Effector memory CD4-positive, alpha-beta T cell (primary cell): ENCODE measurements at regions not wholly inside any gene's neighbourhood (a gene's known extent, or its start where the extent isn't known, plus 50 kb on each side); places are given as distances from the start of the nearest gene placed in this dataset.

Source experiments
- DNase-seq, 3 donors: peaks; one replicate each; pipeline ENCODE4 v3.0.0-alpha.2; 2020
- H3K27ac ChIP-seq: 2 replicates; pipeline ENCODE4 v1.7.0; 2013; ENCODE audit warnings: mild to moderate bottlenecking, low read length, moderate library complexity; ENCODE audit not compliant: insufficient read depth, poor library complexity, severe bottlenecking
- H3K27me3 ChIP-seq: replicated peaks from 2 replicates; pipeline ENCODE4 v1.7.0; 2013; ENCODE audit warnings: mild to moderate bottlenecking, low read length; ENCODE audit not compliant: insufficient read depth, control insufficient read depth, poor library complexity, severe bottlenecking
- H3K36me3 ChIP-seq: 2 replicates; pipeline ENCODE4 v1.7.0; 2013; ENCODE audit warnings: mild to moderate bottlenecking, low read length, moderate library complexity; ENCODE audit not compliant: control insufficient read depth, insufficient read depth
- H3K4me1 ChIP-seq: 2 replicates; pipeline ENCODE4 v1.7.0; 2013; ENCODE audit warnings: low read length, mild to moderate bottlenecking; ENCODE audit not compliant: control insufficient read depth, insufficient read depth, poor library complexity, severe bottlenecking
- H3K4me3 ChIP-seq: 2 replicates; pipeline ENCODE4 v1.7.0; 2013; ENCODE audit warnings: low read length, low read depth, mild to moderate bottlenecking; ENCODE audit not compliant: insufficient read depth, poor library complexity, severe bottlenecking
- H3K9me3 ChIP-seq: 2 replicates; pipeline ENCODE4 v1.7.0; 2013; ENCODE audit warnings: mild to moderate bottlenecking, low read length, moderate library complexity; ENCODE audit not compliant: control insufficient read depth

- DNase-seq, result no peak
- no peaks in the 10 kb centered on the region for H3K27me3 ChIP-seq
- H3K9me3 ChIP-seq, result no peaks in the 10 kb centered on the region
- H3K4me3 ChIP-seq, result no peak overlapping the region
- no peaks in the 10 kb centered on the region for H3K36me3 ChIP-seq
- H3K27ac ChIP-seq, result no peak overlapping the region
- no peaks in the 10 kb centered on the region for H3K4me1 ChIP-seq
Measured at GRCh38 chr1:98493469-98493868, 168.1 kb upstream of the SNX7 start.

- no peak for DNase-seq
- no peaks in the 10 kb centered on the region for H3K9me3 ChIP-seq
- no peak overlapping the region for H3K27ac ChIP-seq
- no peaks in the 10 kb centered on the region for H3K27me3 ChIP-seq
- no peak overlapping the region for H3K4me3 ChIP-seq
- no peaks in the 10 kb centered on the region for H3K4me1 ChIP-seq
- H3K36me3 ChIP-seq, result no peaks in the 10 kb centered on the region
Measured at GRCh38 chr1:98490099-98490498, 171.4 kb upstream of the SNX7 start.

- Histone ChIP-seq H3K36me3 (no peaks in the 10 kb centered on the region), H3K27me3 (no peaks in the 10 kb centered on the region), H3K9me3 (no peaks in the 10 kb centered on the region), H3K4me1 (no peaks in the 10 kb centered on the region), H3K27ac (no peak overlapping the region), H3K4me3 (no peak overlapping the region)
- no peak for DNase-seq
Measured at GRCh38 chr1:98487620-98488019, 173.9 kb upstream of the SNX7 start.

GRCh38 chr1:98482611-98483010 lies 178.9 kb upstream of the SNX7 start:
- no peak for DNase-seq
- Histone ChIP-seq H3K27ac (no peak overlapping the region), H3K9me3 (no peaks in the 10 kb centered on the region), H3K4me1 (no peaks in the 10 kb centered on the region), H3K27me3 (no peaks in the 10 kb centered on the region), H3K4me3 (no peak overlapping the region), H3K36me3 (no peaks in the 10 kb centered on the region)

GRCh38 chr1:98480271-98480670 lies 181.2 kb upstream of the SNX7 start:
- DNase-seq, result no peak
- no peak overlapping the region for H3K4me3 ChIP-seq
- H3K4me1 ChIP-seq, result no peaks in the 10 kb centered on the region
- H3K27ac ChIP-seq, result no peak overlapping the region
- H3K36me3 ChIP-seq, result no peaks in the 10 kb centered on the region
- no peaks in the 10 kb centered on the region for H3K27me3 ChIP-seq
- no peaks in the 10 kb centered on the region for H3K9me3 ChIP-seq

- DNase-seq, result no peak
- no peaks in the 10 kb centered on the region for H3K27me3 ChIP-seq
- H3K4me3 ChIP-seq, result no peak overlapping the region
- no peak overlapping the region for H3K27ac ChIP-seq
- no peaks in the 10 kb centered on the region for H3K36me3 ChIP-seq
- H3K4me1 ChIP-seq, result no peaks in the 10 kb centered on the region
- H3K9me3 ChIP-seq, result no peaks in the 10 kb centered on the region
Measured at GRCh38 chr1:98478121-98478520, 183.4 kb upstream of the SNX7 start.

- Histone ChIP-seq H3K4me1 (no peaks in the 10 kb centered on the region), H3K36me3 (no peaks in the 10 kb centered on the region), H3K27ac (no peak overlapping the region), H3K27me3 (no peaks in the 10 kb centered on the region), H3K4me3 (no peak overlapping the region), H3K9me3 (no peaks in the 10 kb centered on the region)
- no peak for DNase-seq
Measured at GRCh38 chr1:98472878-98473277, 188.6 kb upstream of the SNX7 start.

GRCh38 chr1:98471633-98472032 lies 189.9 kb upstream of the SNX7 start:
- H3K27me3 ChIP-seq, result no peaks in the 10 kb centered on the region
- no peak for DNase-seq
- no peaks in the 10 kb centered on the region for H3K4me1 ChIP-seq
- H3K27ac ChIP-seq, result no peak overlapping the region
- no peaks in the 10 kb centered on the region for H3K9me3 ChIP-seq
- no peak overlapping the region for H3K4me3 ChIP-seq
- H3K36me3 ChIP-seq, result no peaks in the 10 kb centered on the region

- Histone ChIP-seq H3K4me3 (no peak overlapping the region), H3K4me1 (no peaks in the 10 kb centered on the region), H3K27ac (no peak overlapping the region), H3K36me3 (no peaks in the 10 kb centered on the region), H3K9me3 (no peaks in the 10 kb centered on the region), H3K27me3 (no peaks in the 10 kb centered on the region)
- DNase-seq, result no peak
Measured at GRCh38 chr1:98468111-98468717, 193.3 kb upstream of the SNX7 start.

- H3K36me3 ChIP-seq, result no peaks in the 10 kb centered on the region
- no peak overlapping the region for H3K4me3 ChIP-seq
- no peaks in the 10 kb centered on the region for H3K4me1 ChIP-seq
- no peaks in the 10 kb centered on the region for H3K9me3 ChIP-seq
- no peak for DNase-seq
- H3K27ac ChIP-seq, result no peak overlapping the region
- no peaks in the 10 kb centered on the region for H3K27me3 ChIP-seq
Measured at GRCh38 chr1:98467586-98467985, 193.9 kb upstream of the SNX7 start.
